Neuronal stem cell (in vitro differentiated cells): ENCODE measurements at regions not wholly inside any gene's neighbourhood (a gene's known extent, or its start where the extent isn't known, plus 50 kb on each side); places are given as distances from the start of the nearest gene placed in this dataset.

Experiments used
- DNase-seq: peaks from one replicate; pipeline ENCODE4 v3.0.0-alpha.2; 2013; ENCODE audit warnings: low spot score
- H2AFZ ChIP-seq: one replicate; pipeline ENCODE4 v1.6.1; 2013; ENCODE audit warnings: mild to moderate bottlenecking, low read length, inconsistent platforms
- H2AK5ac ChIP-seq: 2 replicates; pipeline ENCODE4 v1.6.1; 2013; ENCODE audit warnings: low read depth, mild to moderate bottlenecking, inconsistent platforms, low read length, moderate library complexity, mixed read lengths
- H2BK120ac ChIP-seq: 2 replicates; pipeline ENCODE4 v1.6.1; 2013; ENCODE audit warnings: low read depth, mild to moderate bottlenecking, inconsistent platforms, low read length, moderate library complexity, mixed read lengths
- H2BK12ac ChIP-seq: one replicate; pipeline ENCODE4 v1.6.1; 2013; ENCODE audit warnings: low read length, inconsistent platforms
- H2BK15ac ChIP-seq: 2 replicates; pipeline ENCODE4 v1.6.1; 2013; ENCODE audit warnings: mild to moderate bottlenecking, low read length, inconsistent platforms, mixed read lengths
- H2BK5ac ChIP-seq: one replicate; pipeline ENCODE4 v1.6.1; 2013; ENCODE audit warnings: inconsistent platforms, mild to moderate bottlenecking, low read length, moderate library complexity
- H3K14ac ChIP-seq: one replicate; pipeline ENCODE4 v1.6.1; 2013; ENCODE audit warnings: low read length, inconsistent platforms
- H3K18ac ChIP-seq: 2 replicates; pipeline ENCODE4 v1.6.1; 2013; ENCODE audit warnings: low read length, inconsistent platforms
- H3K23ac ChIP-seq: 2 replicates; pipeline ENCODE4 v1.6.1; 2013; ENCODE audit warnings: low read depth, mild to moderate bottlenecking, mixed read lengths, low read length, inconsistent platforms; ENCODE audit not compliant: poor library complexity
- H3K27ac ChIP-seq: replicated peaks from 3 replicates; pipeline ENCODE4 v1.5.1; 2013; ENCODE audit warnings: low read length, inconsistent platforms
- H3K27me3 ChIP-seq, 3 experiments: 2 replicates each; pipeline ENCODE4 v1.6.1; 2013; ENCODE audit warnings: low read length in 3 of 3, mild to moderate bottlenecking in 2 of 3, inconsistent platforms in 1 of 3, low read depth in 1 of 3, mixed read lengths in 1 of 3, moderate library complexity in 1 of 3; ENCODE audit not compliant: control insufficient read depth in 3 of 3, insufficient read depth in 3 of 3
- H3K36me3 ChIP-seq, 2 donors: replicated peaks in 1 of 2; 2 replicates each; pipeline ENCODE4 v1.6.1; 2013; ENCODE audit warnings: low read length in 2 of 2; ENCODE audit not compliant: control insufficient read depth in 2 of 2, insufficient read depth in 2 of 2
- H3K4ac ChIP-seq: 2 replicates; pipeline ENCODE4 v1.6.1; 2013; ENCODE audit warnings: inconsistent platforms, mild to moderate bottlenecking, low read length, moderate library complexity
- H3K4me1 ChIP-seq, 2 donors: 1 replicate in 1 of 2; 2 replicates in 1 of 2; pipeline ENCODE4 v1.6.1; 2013; ENCODE audit warnings: low read length in 2 of 2, low read depth in 1 of 2; ENCODE audit not compliant: control insufficient read depth in 2 of 2, insufficient read depth in 1 of 2
- H3K4me2 ChIP-seq: one replicate; pipeline ENCODE4 v1.6.1; 2013; ENCODE audit warnings: mild to moderate bottlenecking, low read length, inconsistent platforms; ENCODE audit not compliant: insufficient read depth, poor library complexity, severe bottlenecking
- H3K4me3 ChIP-seq, 2 donors: 2 replicates each; pipeline ENCODE4 v1.5.1; 2013; ENCODE audit warnings: low read length in 2 of 2, mild to moderate bottlenecking in 2 of 2, inconsistent platforms in 1 of 2, moderate library complexity in 1 of 2
- H3K79me1 ChIP-seq: one replicate; pipeline ENCODE4 v1.6.1; 2013; ENCODE audit warnings: low read depth, mild to moderate bottlenecking, inconsistent platforms, low read length, moderate library complexity
- H3K9ac ChIP-seq: one replicate; pipeline ENCODE4 v1.6.1; 2013; ENCODE audit warnings: mild to moderate bottlenecking, low read depth, low read length, inconsistent platforms; ENCODE audit not compliant: poor library complexity
- H3K9me3 ChIP-seq, 2 donors: replicated peaks in 1 of 2; 2 replicates each; pipeline versions ENCODE3 to v1.6.1; 2013; ENCODE audit warnings: low read length in 2 of 2, mild to moderate bottlenecking in 2 of 2, inconsistent platforms in 1 of 2, low read depth in 1 of 2, mixed read lengths in 1 of 2, moderate library complexity in 1 of 2; ENCODE audit not compliant: control insufficient read depth in 2 of 2, insufficient read depth in 1 of 2
- H4K8ac ChIP-seq: one replicate; pipeline ENCODE4 v1.6.1; 2013; ENCODE audit warnings: low read depth, mild to moderate bottlenecking, inconsistent platforms, low read length, moderate library complexity
- H4K91ac ChIP-seq: one replicate; pipeline ENCODE4 v1.6.1; 2013; ENCODE audit warnings: low read length, low read depth, mild to moderate bottlenecking, inconsistent platforms; ENCODE audit not compliant: poor library complexity
- WGBS, 2 donors: extraction: QIAGEN DNeasy Blood & Tissue Kit; methylation state at CpG; one replicate each; pipeline ENCODE4 v1.1.7; 2013; ENCODE audit warnings: missing lambda C conversion rate in 2 of 2, mixed read lengths in 1 of 2; ENCODE audit not compliant: insufficient read length in 2 of 2, insufficient replicate concordance in 1 of 2; ENCODE audit errors: extremely low coverage in 2 of 2; 5-methylcytosine and 5-hydroxymethylcytosine counted together

- no peak overlapping the region for H3K23ac ChIP-seq
- H4K8ac ChIP-seq = no peak overlapping the region
- no CpG with 5 or more reads among the region's 2 CpGs for WGBS, 2 donors
- H3K9me3 ChIP-seq = no peaks in the 10 kb centered on the region
- H2BK5ac ChIP-seq = no peak overlapping the region
- no peaks in the 10 kb centered on the region for H3K36me3 ChIP-seq
- no peaks in the 10 kb centered on the region for H3K79me1 ChIP-seq
- H2BK15ac ChIP-seq = no peak overlapping the region
- no peak overlapping the region for H2AK5ac ChIP-seq
- no peak overlapping the region for H3K4me2 ChIP-seq
- no peak overlapping the region for H3K14ac ChIP-seq
- no peaks in the 10 kb centered on the region for H3K27me3 ChIP-seq
- no peak overlapping the region for H3K4ac ChIP-seq
- no peak overlapping the region for H3K9ac ChIP-seq
- no peaks in the 10 kb centered on the region for H3K4me1 ChIP-seq
- no peak for DNase-seq
- no peak overlapping the region for H3K4me3 ChIP-seq
- no peak overlapping the region for H3K27ac ChIP-seq
- no peak overlapping the region for H2BK120ac ChIP-seq
- no peak overlapping the region for H3K18ac ChIP-seq
- no peak overlapping the region for H2AFZ ChIP-seq
- H2BK12ac ChIP-seq = no peak overlapping the region
- H4K91ac ChIP-seq = no peak overlapping the region
Measured at GRCh38 chr6:91462241-91462640, 875.4 kb upstream of the MAP3K7 start.

- Histone ChIP-seq H3K18ac (no peak overlapping the region), H3K27ac (no peak overlapping the region), H3K14ac (no peak overlapping the region), H3K4me1 (no peaks in the 10 kb centered on the region), H2BK12ac (no peak overlapping the region), H3K4me2 (no peak overlapping the region), H3K4me3 (no peak overlapping the region), H2AFZ (no peak overlapping the region), H3K23ac (no peak overlapping the region), H2BK120ac (no peak overlapping the region), H2BK5ac (no peak overlapping the region), H4K91ac (no peak overlapping the region), H3K36me3 (no peaks in the 10 kb centered on the region), H3K9ac (no peak overlapping the region), H2BK15ac (no peak overlapping the region), H3K9me3 (no peaks in the 10 kb centered on the region), H3K79me1 (no peaks in the 10 kb centered on the region), H3K27me3 (no peaks in the 10 kb centered on the region), H4K8ac (no peak overlapping the region), H2AK5ac (no peak overlapping the region), H3K4ac (no peak overlapping the region)
- WGBS, 2 donors = no CpG with 5 or more reads among the region's 2 CpGs
- no peak for DNase-seq
Measured at GRCh38 chr6:91453224-91453878, 866.5 kb upstream of the MAP3K7 start.

DNA sequence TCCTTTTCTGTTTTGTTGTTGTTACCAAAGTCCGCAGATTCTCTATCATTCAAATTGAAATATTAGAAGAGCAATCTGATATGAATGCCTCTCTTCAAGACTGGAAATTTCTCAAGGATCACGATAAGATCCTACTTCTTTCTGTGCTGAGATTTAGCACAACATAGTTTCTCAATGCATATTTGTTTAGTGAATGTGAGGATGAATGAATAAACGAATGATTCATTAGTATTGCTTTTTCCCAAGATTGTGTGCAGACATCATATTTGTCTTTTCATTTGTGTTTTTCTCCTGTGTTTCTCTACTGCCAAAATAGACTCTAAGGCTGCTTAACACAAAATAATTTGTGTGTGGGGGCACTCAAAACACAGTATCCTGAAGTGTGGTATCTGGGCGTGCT is 862.7 kb upstream of the MAP3K7 start:
- Histone ChIP-seq H2AFZ (no peak overlapping the region), H3K79me1 (no peaks in the 10 kb centered on the region), H3K9me3 (no peaks in the 10 kb centered on the region), H4K91ac (no peak overlapping the region), H4K8ac (no peak overlapping the region), H3K4me1 (no peaks in the 10 kb centered on the region), H3K4me3 (no peak overlapping the region), H3K14ac (no peak overlapping the region), H3K4ac (no peak overlapping the region), H3K4me2 (no peak overlapping the region), H3K36me3 (no peaks in the 10 kb centered on the region), H3K27me3 (no peaks in the 10 kb centered on the region), H2BK5ac (no peak overlapping the region), H3K18ac (no peak overlapping the region), H2AK5ac (no peak overlapping the region), H3K23ac (no peak overlapping the region), H2BK15ac (no peak overlapping the region), H2BK120ac (no peak overlapping the region), H2BK12ac (no peak overlapping the region), H3K9ac (no peak overlapping the region), H3K27ac (no peak overlapping the region)
- no CpG with 5 or more reads among the region's 4 CpGs for WGBS, 2 donors
- no peak for DNase-seq

DNA sequence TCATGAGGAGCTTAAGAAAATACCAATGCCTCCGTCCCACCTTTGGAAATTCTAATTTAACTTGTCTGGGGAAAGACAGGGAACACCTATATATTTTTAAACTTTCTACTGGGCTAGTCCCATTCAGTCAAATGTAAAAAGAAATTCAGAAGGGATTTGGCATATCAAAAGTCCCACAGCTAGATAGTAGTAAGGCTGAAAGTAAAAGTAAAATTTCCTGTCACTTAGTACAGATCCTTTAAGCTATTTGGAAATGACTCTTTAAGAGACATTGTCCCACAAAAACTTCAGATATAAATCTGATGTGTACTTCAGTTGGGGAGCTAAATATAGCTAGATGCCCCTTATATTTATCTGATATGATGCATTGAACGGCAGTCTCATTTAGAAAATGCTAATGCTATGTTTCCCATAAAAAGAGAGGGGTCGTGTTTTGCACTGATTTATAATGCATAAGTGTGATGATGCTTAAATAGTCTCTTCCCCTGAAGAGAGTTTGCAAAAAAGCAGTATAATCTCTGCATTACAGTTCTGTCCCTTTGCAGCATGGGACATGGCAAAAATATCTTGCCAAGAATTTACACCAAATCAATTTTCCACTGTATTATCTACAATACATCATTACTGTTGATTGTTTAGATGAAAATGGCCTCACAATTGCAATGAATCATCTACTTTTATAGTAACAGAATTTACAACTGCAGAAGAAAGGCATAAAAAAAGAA is 860.8 kb upstream of the MAP3K7 start:
- Histone ChIP-seq H4K91ac (no peak overlapping the region), H3K27me3 (no peaks in the 10 kb centered on the region)

More for the DNA sequence above, 860.8 kb upstream of the MAP3K7 start:
- Histone ChIP-seq H3K27ac (no peak overlapping the region), H2BK5ac (no peak overlapping the region), H3K79me1 (no peaks in the 10 kb centered on the region), H3K4me1 (no peaks in the 10 kb centered on the region), H2AK5ac (no peak overlapping the region), H2BK12ac (no peak overlapping the region), H3K9ac (no peak overlapping the region), H2BK15ac (no peak overlapping the region), H4K8ac (no peak overlapping the region), H3K23ac (no peak overlapping the region), H3K18ac (no peak overlapping the region), H3K4ac (no peak overlapping the region), H3K36me3 (no peaks in the 10 kb centered on the region), H3K9me3 (no peaks in the 10 kb centered on the region), H2AFZ (peak overlapping the region; percentile 18), H3K4me3 (no peak overlapping the region), H3K14ac (no peak overlapping the region), H2BK120ac (no peak overlapping the region), H3K4me2 (no peak overlapping the region)
- DNase-seq = no peak
- WGBS, 2 donors = no CpG with 5 or more reads among the region's 3 CpGs
